H9 (cell line): ENCODE measurements at regions not wholly inside any gene's neighbourhood (a gene's known extent, or its start where the extent isn't known, plus 50 kb on each side); places are given as distances from the start of the nearest gene placed in this dataset.
"Not testable (repeated sequence)": the region's sequence is repeated elsewhere in the genome, so short reads cannot be mapped to it uniquely, and the experiment has no call there.

Source experiments
- DNase-seq: peaks from one replicate; pipeline ENCODE4 v3.0.0-alpha.2; 2017
- H2AFZ ChIP-seq: one replicate; pipeline ENCODE4 v1.6.1; 2013; ENCODE audit warnings: mild to moderate bottlenecking, low read length, control low read depth, moderate library complexity
- H2AK5ac ChIP-seq: 2 replicates; pipeline ENCODE4 v1.6.1; 2013; ENCODE audit warnings: low read length, control low read depth, mixed read lengths; ENCODE audit not compliant: insufficient read length
- H2BK120ac ChIP-seq: one replicate; pipeline ENCODE4 v1.6.1; 2013; ENCODE audit warnings: low read depth, mild to moderate bottlenecking, low read length, control low read depth, inconsistent platforms; ENCODE audit not compliant: poor library complexity, severe bottlenecking
- H2BK12ac ChIP-seq: 2 replicates; pipeline ENCODE4 v1.6.1; 2013; ENCODE audit warnings: low read length, control low read depth, mixed read lengths, low read depth; ENCODE audit not compliant: insufficient read length
- H2BK15ac ChIP-seq: 2 replicates; pipeline ENCODE4 v1.6.1; 2013; ENCODE audit warnings: low read depth, low read length, control low read depth
- H2BK20ac ChIP-seq: one replicate; pipeline ENCODE4 v1.6.1; 2013; ENCODE audit warnings: low read depth, mild to moderate bottlenecking, low read length, control low read depth, inconsistent platforms; ENCODE audit not compliant: poor library complexity, severe bottlenecking
- H2BK5ac ChIP-seq: 2 replicates; pipeline ENCODE4 v1.6.1; 2013; ENCODE audit warnings: low read length, control low read depth, mixed read lengths; ENCODE audit not compliant: insufficient read length
- H3K14ac ChIP-seq: 2 replicates; pipeline ENCODE4 v1.6.1; 2013; ENCODE audit warnings: low read length, control low read depth; ENCODE audit not compliant: insufficient read depth
- H3K18ac ChIP-seq: 2 replicates; pipeline ENCODE4 v1.6.1; 2013; ENCODE audit warnings: low read depth, mild to moderate bottlenecking, mixed read lengths, low read length, control low read depth; ENCODE audit not compliant: insufficient read length
- H3K23ac ChIP-seq: 2 replicates; pipeline ENCODE4 v1.6.1; 2013; ENCODE audit warnings: low read length, control low read depth, mixed read lengths, low read depth; ENCODE audit not compliant: insufficient read length
- H3K23me2 ChIP-seq: 2 replicates; pipeline ENCODE4 v1.6.1; 2013; ENCODE audit warnings: low read depth, mild to moderate bottlenecking, mixed read lengths, low read length, control low read depth; ENCODE audit not compliant: insufficient read length, poor library complexity, severe bottlenecking
- H3K27ac ChIP-seq: 2 replicates; pipeline ENCODE4 v1.5.1; 2013; ENCODE audit warnings: low read length, control low read depth, mixed read lengths, low read depth; ENCODE audit not compliant: insufficient read length
- H3K27me3 ChIP-seq: 2 replicates; pipeline ENCODE4 v1.6.1; 2013; ENCODE audit warnings: low read length, control low read depth, inconsistent platforms; ENCODE audit not compliant: insufficient read depth
- H3K4ac ChIP-seq: 2 replicates; pipeline ENCODE4 v1.6.1; 2013; ENCODE audit warnings: low read depth, mild to moderate bottlenecking, control low read depth, inconsistent platforms, low read length, moderate library complexity
- H3K4me1 ChIP-seq: 2 replicates; pipeline ENCODE4 v1.6.1; 2013; ENCODE audit warnings: low read length, control low read depth, inconsistent platforms; ENCODE audit not compliant: insufficient read depth
- H3K4me2 ChIP-seq: 2 replicates; pipeline ENCODE4 v1.6.1; 2013; ENCODE audit warnings: low read length, control low read depth, mixed read lengths; ENCODE audit not compliant: insufficient read length, insufficient read depth
- H3K56ac ChIP-seq: 2 replicates; pipeline ENCODE4 v1.6.1; 2013; ENCODE audit warnings: low read depth, mild to moderate bottlenecking, mixed read lengths, low read length, control low read depth; ENCODE audit not compliant: insufficient read length
- H3K79me1 ChIP-seq: 2 replicates; pipeline ENCODE4 v1.6.1; 2013; ENCODE audit warnings: low read depth, mild to moderate bottlenecking, moderate library complexity, low read length, control low read depth, inconsistent platforms; ENCODE audit not compliant: insufficient read depth, poor library complexity, severe bottlenecking
- H3K79me2 ChIP-seq: 2 replicates; pipeline ENCODE4 v1.6.1; 2013; ENCODE audit warnings: low read length, control low read depth, inconsistent platforms; ENCODE audit not compliant: insufficient read depth
- H3K9ac ChIP-seq: 2 replicates; pipeline ENCODE4 v1.6.1; 2013; ENCODE audit warnings: low read length, control low read depth, mixed read lengths; ENCODE audit not compliant: insufficient read length; ENCODE audit errors: extremely low read depth
- H3K9me3 ChIP-seq: one replicate; pipeline ENCODE4 v1.6.1; 2013; ENCODE audit warnings: low read depth, low read length, inconsistent platforms; ENCODE audit not compliant: control insufficient read depth
- H3T11ph ChIP-seq: one replicate; pipeline ENCODE4 v1.6.1; 2013; ENCODE audit warnings: mild to moderate bottlenecking, low read length, control low read depth, inconsistent platforms
- H4K20me1 ChIP-seq: one replicate; pipeline ENCODE4 v1.6.1; 2013; ENCODE audit not compliant: control insufficient read depth, insufficient read length, insufficient read depth
- H4K5ac ChIP-seq: 2 replicates; pipeline ENCODE4 v1.6.1; 2013; ENCODE audit warnings: low read depth, mild to moderate bottlenecking, mixed read lengths, low read length, control low read depth; ENCODE audit not compliant: insufficient read length
- H4K8ac ChIP-seq: replicated peaks from 2 replicates; pipeline ENCODE4 v1.6.1; 2013; ENCODE audit warnings: low read length, control low read depth, mixed read lengths, low read depth; ENCODE audit not compliant: insufficient read length
- H4K91ac ChIP-seq: 2 replicates; pipeline ENCODE4 v1.6.1; 2013; ENCODE audit warnings: low read depth, mild to moderate bottlenecking, moderate library complexity, mixed read lengths, low read length, control low read depth; ENCODE audit not compliant: insufficient read length
- H3K27ac Mint-ChIP-seq, 3 experiments: 2 replicates in 2 of 3; 3 replicates in 1 of 3; pipeline ENCODE4 v1.8.0; 2020 to 2021; ENCODE audit warnings: mixed read lengths in 3 of 3, mild to moderate bottlenecking in 1 of 3, moderate library complexity in 1 of 3
- H3K27me3 Mint-ChIP-seq: 2 replicates; pipeline ENCODE4 v1.8.0; 2021; ENCODE audit warnings: low read depth, mild to moderate bottlenecking, moderate library complexity, mixed read lengths
- H3K36me3 Mint-ChIP-seq, 3 experiments: 2 replicates in 2 of 3; 3 replicates in 1 of 3; pipeline ENCODE4 v1.8.0; 2020 to 2021; ENCODE audit warnings: low read depth in 3 of 3, mixed read lengths in 3 of 3; ENCODE audit not compliant: insufficient read depth in 1 of 3
- H3K4me1 Mint-ChIP-seq, 2 experiments: 2 replicates each; pipeline ENCODE4 v1.8.0; 2020; ENCODE audit warnings: mixed read lengths in 2 of 2
- H3K4me3 Mint-ChIP-seq, 2 experiments: 2 replicates in 1 of 2; 3 replicates in 1 of 2; pipeline ENCODE4 v1.8.0; 2020 to 2021; ENCODE audit warnings: mild to moderate bottlenecking in 2 of 2, mixed read lengths in 2 of 2, moderate library complexity in 1 of 2
- H3K9me3 Mint-ChIP-seq, 2 experiments: 2 replicates in 1 of 2; 3 replicates in 1 of 2; pipeline ENCODE4 v1.8.0; 2020; ENCODE audit warnings: mild to moderate bottlenecking in 2 of 2, mixed read lengths in 2 of 2, moderate library complexity in 1 of 2
- WGBS: extraction: QIAGEN DNeasy Blood & Tissue Kit; methylation state at CpG from one replicate; pipeline ENCODE4 v1.1.7; 2013; ENCODE audit warnings: missing lambda C conversion rate, low lambda C conversion rate, mixed read lengths; ENCODE audit not compliant: insufficient read length; ENCODE audit errors: extremely low coverage; 5-methylcytosine and 5-hydroxymethylcytosine counted together
- TF ChIP-seq, protein P1 (sequence below): fragments of 200-600 bp; sonication (generic); conservative IDR thresholded peaks from 3 replicates; pipeline ENCODE4 v1.8.0; 2021; ENCODE audit warnings: antibody characterized with exemption, mild to moderate bottlenecking

DNA sequence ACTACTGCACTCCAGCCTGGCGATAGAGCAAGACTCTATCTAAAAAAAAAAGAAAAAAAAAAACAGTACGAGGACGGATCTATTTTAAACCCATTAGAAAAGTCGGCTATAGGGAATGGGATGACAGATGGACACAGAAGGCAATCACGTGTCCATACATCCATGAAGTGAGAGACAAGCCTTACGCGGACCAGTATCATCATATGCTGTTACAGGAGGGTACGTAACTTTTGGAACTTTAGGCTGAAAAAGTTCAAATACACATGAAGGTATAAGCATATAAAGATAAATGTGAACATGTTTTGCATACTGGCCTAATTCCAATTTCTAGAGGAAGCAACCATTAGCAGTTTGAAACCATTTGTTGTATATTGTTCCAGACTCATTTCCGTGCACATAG lies 109.8 kb upstream of the EXOC2 start:
- Histone ChIP-seq H3K27me3 (no peaks in the 10 kb centered on the region), H2BK15ac (no peak overlapping the region), H3K79me1 (no peaks in the 10 kb centered on the region), H3K79me2 (no peaks in the 10 kb centered on the region), H4K91ac (no peak overlapping the region), H2BK20ac (no peak overlapping the region), H3K9me3 (no peaks in the 10 kb centered on the region), H3K56ac (no peak overlapping the region), H2BK5ac (no peak overlapping the region), H3K9ac (no peak overlapping the region), H3T11ph (no peak overlapping the region), H3K4me1 (no peaks in the 10 kb centered on the region; the same call in 1 of the 2 replicates), H2AFZ (no peak overlapping the region), H2BK120ac (no peak overlapping the region), H3K27ac (no peak overlapping the region), H3K23me2 (no peaks in the 10 kb centered on the region), H3K4me2 (no peak overlapping the region), H3K23ac (no peak overlapping the region), H3K18ac (no peak overlapping the region), H4K8ac (no peak overlapping the region), H2BK12ac (no peak overlapping the region), H4K20me1 (no peaks in the 10 kb centered on the region), H3K14ac (no peak overlapping the region), H3K4ac (no peak overlapping the region), H2AK5ac (no peak overlapping the region), H4K5ac (no peak overlapping the region)
- H3K27ac Mint-ChIP-seq = no peak overlapping the region
- peaks cover 0 to 3% of the 10 kb centered on the region in 2 experiments; a peak in 1 of 5 replicates for H3K9me3 Mint-ChIP-seq
- H3K36me3 Mint-ChIP-seq = no peaks in the 10 kb centered on the region
- H3K4me3 Mint-ChIP-seq = no peak overlapping the region
- TF ChIP-seq, protein P1, sequence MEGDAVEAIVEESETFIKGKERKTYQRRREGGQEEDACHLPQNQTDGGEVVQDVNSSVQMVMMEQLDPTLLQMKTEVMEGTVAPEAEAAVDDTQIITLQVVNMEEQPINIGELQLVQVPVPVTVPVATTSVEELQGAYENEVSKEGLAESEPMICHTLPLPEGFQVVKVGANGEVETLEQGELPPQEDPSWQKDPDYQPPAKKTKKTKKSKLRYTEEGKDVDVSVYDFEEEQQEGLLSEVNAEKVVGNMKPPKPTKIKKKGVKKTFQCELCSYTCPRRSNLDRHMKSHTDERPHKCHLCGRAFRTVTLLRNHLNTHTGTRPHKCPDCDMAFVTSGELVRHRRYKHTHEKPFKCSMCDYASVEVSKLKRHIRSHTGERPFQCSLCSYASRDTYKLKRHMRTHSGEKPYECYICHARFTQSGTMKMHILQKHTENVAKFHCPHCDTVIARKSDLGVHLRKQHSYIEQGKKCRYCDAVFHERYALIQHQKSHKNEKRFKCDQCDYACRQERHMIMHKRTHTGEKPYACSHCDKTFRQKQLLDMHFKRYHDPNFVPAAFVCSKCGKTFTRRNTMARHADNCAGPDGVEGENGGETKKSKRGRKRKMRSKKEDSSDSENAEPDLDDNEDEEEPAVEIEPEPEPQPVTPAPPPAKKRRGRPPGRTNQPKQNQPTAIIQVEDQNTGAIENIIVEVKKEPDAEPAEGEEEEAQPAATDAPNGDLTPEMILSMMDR = no peak
- H3K4me1 Mint-ChIP-seq = peaks cover 7 to 8% of the 10 kb centered on the region in 2 experiments
- WGBS = no CpG with 5 or more reads among the region's 9 CpGs
- DNase-seq = no peak
- H3K27me3 Mint-ChIP-seq = no peaks in the 10 kb centered on the region

- H2BK5ac ChIP-seq, H3K4me3 Mint-ChIP-seq, H3K79me1 ChIP-seq, H3K14ac ChIP-seq, H3K4ac ChIP-seq, H3K4me1 Mint-ChIP-seq, H3K23ac ChIP-seq, H4K5ac ChIP-seq, H4K20me1 ChIP-seq, H3T11ph ChIP-seq, H3K27me3 ChIP-seq, H3K9me3 ChIP-seq, H3K36me3 Mint-ChIP-seq, H2AFZ ChIP-seq, H3K18ac ChIP-seq, H3K4me1 ChIP-seq, H3K4me2 ChIP-seq, H3K23me2 ChIP-seq, H3K9me3 Mint-ChIP-seq, H3K27ac Mint-ChIP-seq, H4K8ac ChIP-seq, H2BK120ac ChIP-seq, H3K9ac ChIP-seq, H4K91ac ChIP-seq, DNase-seq, H2BK12ac ChIP-seq, H2BK15ac ChIP-seq, H2BK20ac ChIP-seq, H3K79me2 ChIP-seq, H3K27ac ChIP-seq, H2AK5ac ChIP-seq, H3K27me3 Mint-ChIP-seq, H3K56ac ChIP-seq: not testable (repeated sequence)
- WGBS = no CpG with 5 or more reads among the region's 10 CpGs
Measured at GRCh38 chr6:802223-802622, 109.3 kb upstream of the EXOC2 start.
